ENCODE measurements at regions not wholly inside any gene's neighbourhood (a gene's known extent, or its start where the extent isn't known, plus 50 kb on each side); places are given as distances from the start of the nearest gene placed in this dataset.

GRCh38 chr6:92915466-92915865, 503.9 kb downstream of the EPHA7 start:
- Histone ChIP-seq H3K27me3 (replicated peaks in 1 of 4; ENCODE audit: control insufficient read depth in 3 of 4, extremely low read depth in 1 of 4, insufficient read depth in 3 of 4, low read length in 3 of 4) (no peaks in the 10 kb centered on the region), H3K4me1 (replicated peaks in 1 of 4; ENCODE audit: control insufficient read depth in 3 of 4, insufficient read depth in 4 of 4, low read length in 3 of 4) (peaks cover 0 to 9% (median 0%) of the 10 kb centered on the region in 4 experiments; a peak in 2 of 7 replicates), H3K36me3 (ENCODE audit: control insufficient read depth in 2 of 4, insufficient read depth in 4 of 4, low read length in 3 of 4) (no peaks in the 10 kb centered on the region), H3K9ac (replicated peaks in 1 of 4; ENCODE audit: extremely low read depth in 1 of 4, low read depth in 3 of 4, low read length in 3 of 4) (no peak overlapping the region), H4K8ac (ENCODE audit: extremely low read depth, insufficient read depth, low read length) (no peak overlapping the region), H4K20me1 (replicated peaks in 1 of 2; ENCODE audit: control insufficient read depth in 1 of 2, insufficient read depth in 2 of 2, low read length in 2 of 2) (no peaks in the 10 kb centered on the region), H4K5ac (ENCODE audit: insufficient read length, low read depth, low read length) (no peak overlapping the region), H3K23ac (ENCODE audit: insufficient read length) (no peak overlapping the region), H2BK15ac (ENCODE audit: low read length) (no peak overlapping the region), H2BK20ac (ENCODE audit: low read length) (no peak overlapping the region), H2AK5ac (ENCODE audit: low read depth, low read length) (no peak overlapping the region), H3K23me2 (ENCODE audit: low read depth, low read length) (no peaks in the 10 kb centered on the region), H2BK5ac (ENCODE audit: low read depth, low read length) (no peak overlapping the region), H3K4me2 (ENCODE audit: insufficient read depth in 1 of 2, low read depth in 2 of 2, low read length in 2 of 2) (no peak overlapping the region), H3K4ac (replicated peaks; ENCODE audit: insufficient read length, low read depth, low read length) (no peak overlapping the region), H3K14ac (ENCODE audit: insufficient read length) (no peak overlapping the region), H3K79me1 (ENCODE audit: low read depth, low read length) (no peaks in the 10 kb centered on the region), H3K9me3 (ENCODE audit: insufficient read depth in 2 of 2, low read depth in 1 of 2, low read length in 1 of 2) (no peaks in the 10 kb centered on the region), H3K79me2 (ENCODE audit: control insufficient read depth in 1 of 2, insufficient read depth in 2 of 2, low read length in 2 of 2) (no peaks in the 10 kb centered on the region), H4K91ac (replicated peaks; ENCODE audit: insufficient read length, low read length) (no peak overlapping the region), H3K4me3 (ENCODE audit: extremely low read depth in 1 of 4, insufficient read depth in 2 of 4, low read depth in 3 of 4, low read length in 4 of 4) (no peak overlapping the region), H3K56ac (replicated peaks; ENCODE audit: insufficient read length, low read depth, low read length) (no peak overlapping the region), H2BK120ac (replicated peaks; ENCODE audit: low read depth, low read length) (no peak overlapping the region), H3K27ac (ENCODE audit: low read depth, low read length) (no peak overlapping the region), H2AFZ (ENCODE audit: low read length) (no peak overlapping the region), H3K18ac (ENCODE audit: extremely low read depth, low read length) (no peak overlapping the region), H2BK12ac (ENCODE audit: low read depth, low read length) (no peak overlapping the region)
- DNase-seq (ENCODE audit: low read depth in 1 of 2, low spot score in 2 of 2) (no peak), FAIRE-seq (no peak)
- POLR2A ChIA-PET (ENCODE audit: partially characterized antibody), result no interaction called here
- 94% methylated on average over 2 of the region's 2 CpGs; no CpG with 5 or more reads in 1 of the 2 experiments for WGBS, 2 experiments (ENCODE audit: extremely low coverage in 1 of 2, insufficient coverage in 1 of 2, insufficient read length in 1 of 2, insufficient replicate concordance in 2 of 2, low coverage in 1 of 2, low lambda C conversion rate in 2 of 2, missing lambda C conversion rate in 1 of 2)
- CTCF ChIA-PET (ENCODE audit: partially characterized antibody), result no interaction called here
- TF ChIP-seq RFX5 (IDR thresholded peaks at IDR 0.05; ENCODE audit: borderline replicate concordance, low read depth, low read length) (no peak), GABPA (IDR thresholded peaks at IDR 0.05; ENCODE audit: borderline replicate concordance, insufficient read depth, low read length) (no peak), PHF8 (conservative IDR thresholded peaks at IDR 0.05; ENCODE audit: low read depth, low read length) (no peak), E2F6 (IDR thresholded peaks at IDR 0.05) (no peak), TCF12 (IDR thresholded peaks at IDR 0.05; ENCODE audit: low read depth, low read length) (no peak), MAX (IDR thresholded peaks at IDR 0.05) (no peak), HDAC6 (IDR thresholded peaks at IDR 0.05; ENCODE audit: low read depth, low read length) (no peak), TAF7 (optimal IDR thresholded peaks at IDR 0.05; ENCODE audit: borderline replicate concordance, low read depth, low read length) (no peak), KDM5A (IDR thresholded peaks at IDR 0.05; ENCODE audit: low read length) (no peak), RNF2 (IDR thresholded peaks at IDR 0.05; ENCODE audit: borderline replicate concordance, low read depth, low read length, missing control alignments, poor library complexity, severe bottlenecking) (no peak), POLR2A (IDR thresholded peaks at IDR 0.05; ENCODE audit: control extremely low read depth in 1 of 2, low read depth in 2 of 2, low read length in 2 of 2) (no peak), KDM4A (IDR thresholded peaks at IDR 0.05; ENCODE audit: low read depth, low read length, severe bottlenecking) (no peak), SP4 (IDR thresholded peaks at IDR 0.05; ENCODE audit: low read length) (no peak), SP1 (IDR thresholded peaks at IDR 0.05; ENCODE audit: low read depth, low read length) (no peak), POLR2AphosphoS5 (IDR thresholded peaks at IDR 0.05; ENCODE audit: low read depth, low read length) (no peak)

Data from H1 (cell line).